Muscle of leg (tissue), 3 donors: ENCODE measurements at regions not wholly inside any gene's neighbourhood (a gene's known extent, or its start where the extent isn't known, plus 50 kb on each side); places are given as distances from the start of the nearest gene placed in this dataset.

Experiments used
- DNase-seq: peaks from one replicate; pipeline ENCODE4 v3.0.0; 2013
- H3K27ac ChIP-seq: one replicate; pipeline ENCODE4 v1.5.1; 2013; ENCODE audit warnings: mild to moderate bottlenecking, low read length, control low read depth
- H3K27me3 ChIP-seq: one replicate; pipeline ENCODE4 v1.6.1; 2013; ENCODE audit warnings: low read length; ENCODE audit not compliant: control insufficient read depth, insufficient read depth
- H3K36me3 ChIP-seq: one replicate; pipeline ENCODE4 v1.6.1; 2013; ENCODE audit warnings: low read length; ENCODE audit not compliant: control insufficient read depth, insufficient read depth
- H3K4me1 ChIP-seq: one replicate; pipeline ENCODE4 v1.6.1; 2013; ENCODE audit warnings: low read length; ENCODE audit not compliant: control insufficient read depth, insufficient read depth
- H3K4me3 ChIP-seq: one replicate; pipeline ENCODE4 v1.5.1; 2013; ENCODE audit warnings: low read length, control low read depth
- H3K9me3 ChIP-seq: replicated peaks from 2 replicates; pipeline ENCODE4 v1.6.1; 2013; ENCODE audit warnings: low read depth, low read length; ENCODE audit not compliant: control insufficient read depth
- WGBS: methylation state at CpG from one replicate; pipeline ENCODE4 v1.1.5; 2013; ENCODE audit warnings: missing lambda C conversion rate; ENCODE audit not compliant: insufficient coverage; 5-methylcytosine and 5-hydroxymethylcytosine counted together

DNA sequence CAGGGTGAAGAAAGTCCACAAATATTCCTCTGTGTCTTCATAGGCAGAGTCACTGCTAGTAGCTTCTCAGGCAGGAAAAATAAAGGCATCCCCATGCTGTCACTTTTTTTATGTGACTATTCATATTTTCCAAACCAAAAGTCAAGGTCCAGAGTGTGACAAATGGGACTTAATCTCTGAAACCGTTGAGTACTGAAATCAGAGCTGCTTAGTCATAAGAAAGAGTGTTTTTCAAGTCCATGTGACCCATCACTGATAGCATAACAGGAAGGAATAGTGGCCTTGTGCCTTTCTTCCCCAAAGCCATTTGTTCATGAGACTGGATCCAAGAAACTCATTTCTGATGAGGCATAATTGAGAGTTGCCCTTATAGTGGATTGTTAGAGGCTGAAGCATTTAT lies 210.3 kb upstream of the TSHZ2 start:
- no CpG with 5 or more reads among the region's 1 CpG for WGBS
- Histone ChIP-seq H3K27me3 (no peaks in the 10 kb centered on the region), H3K4me3 (no peak overlapping the region), H3K36me3 (no peaks in the 10 kb centered on the region), H3K9me3 (no peaks in the 10 kb centered on the region), H3K4me1 (no peaks in the 10 kb centered on the region), H3K27ac (no peak overlapping the region)
- peak; percentile 17 for DNase-seq

DNA sequence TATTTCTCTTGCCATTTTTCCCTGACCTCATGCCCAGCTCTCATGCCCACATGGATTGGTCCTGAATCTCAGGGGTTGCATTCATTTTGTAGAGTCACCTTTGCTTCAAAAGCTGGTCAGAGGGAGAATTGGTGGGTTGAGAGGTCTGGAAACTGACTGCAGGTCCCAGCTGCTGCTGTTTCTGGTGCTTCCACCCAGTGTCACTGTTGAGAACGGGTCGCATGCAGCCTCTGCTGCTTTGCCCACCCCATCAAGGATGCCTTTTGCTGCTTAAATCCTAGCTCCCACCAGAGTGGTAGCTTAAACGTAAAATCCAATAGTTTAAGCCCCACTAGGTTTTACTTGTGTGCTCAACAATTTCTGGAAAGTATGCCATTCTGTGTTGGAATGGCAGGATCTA lies 211.4 kb upstream of the TSHZ2 start:
- Histone ChIP-seq H3K4me3 (no peak overlapping the region), H3K4me1 (no peaks in the 10 kb centered on the region), H3K27me3 (no peaks in the 10 kb centered on the region), H3K27ac (no peak overlapping the region), H3K36me3 (no peaks in the 10 kb centered on the region), H3K9me3 (no peaks in the 10 kb centered on the region)
- WGBS, result 81% methylated on average over 2 of the region's 3 CpGs
- DNase-seq, result no peak

DNA sequence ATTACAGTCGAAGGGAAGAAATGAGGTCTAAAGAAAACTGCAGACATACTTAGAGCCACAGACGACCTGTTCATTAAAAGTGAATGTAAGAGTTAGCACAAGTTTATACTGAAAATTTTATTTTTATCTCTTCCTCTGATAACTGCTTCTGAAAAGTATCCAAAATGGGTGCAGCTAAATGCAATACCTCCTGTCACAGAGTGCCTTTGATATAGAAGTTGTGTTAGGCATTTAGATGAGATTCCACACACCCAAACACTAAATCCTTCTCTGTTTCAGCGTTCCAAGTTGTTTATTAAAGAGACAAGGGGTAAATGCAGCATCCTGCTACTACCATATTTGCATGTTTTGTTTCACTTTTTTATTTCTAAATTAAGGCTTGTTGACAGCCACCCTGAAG lies 214.7 kb upstream of the TSHZ2 start:
- WGBS, result no CpG with 5 or more reads among the region's 3 CpGs
- DNase-seq, result no peak
- no peaks in the 10 kb centered on the region for H3K27me3 ChIP-seq
- no peak overlapping the region for H3K4me3 ChIP-seq
- no peaks in the 10 kb centered on the region for H3K4me1 ChIP-seq
- H3K36me3 ChIP-seq, result no peaks in the 10 kb centered on the region
- no peak overlapping the region for H3K27ac ChIP-seq
- no peaks in the 10 kb centered on the region for H3K9me3 ChIP-seq

GRCh38 chr20:52755744-52756143 lies 216.4 kb upstream of the TSHZ2 start:
- Histone ChIP-seq H3K27me3 (no peaks in the 10 kb centered on the region), H3K9me3 (no peaks in the 10 kb centered on the region), H3K4me1 (peaks cover 5% of the 10 kb centered on the region), H3K36me3 (no peaks in the 10 kb centered on the region), H3K27ac (no peak overlapping the region), H3K4me3 (no peak overlapping the region)
- no CpG with 5 or more reads among the region's 1 CpG for WGBS
- no peak for DNase-seq

- no peaks in the 10 kb centered on the region for H3K27me3 ChIP-seq
- no peaks in the 10 kb centered on the region for H3K36me3 ChIP-seq
- no peak for DNase-seq
- peaks cover 5% of the 10 kb centered on the region for H3K4me1 ChIP-seq
- no peak overlapping the region for H3K27ac ChIP-seq
- H3K9me3 ChIP-seq, result no peaks in the 10 kb centered on the region
- no peak overlapping the region for H3K4me3 ChIP-seq
These were observed 217.8 kb upstream of the TSHZ2 start for GRCh38 chr20:52754366-52754765.

- Histone ChIP-seq H3K27ac (no peak overlapping the region), H3K36me3 (no peaks in the 10 kb centered on the region), H3K9me3 (no peaks in the 10 kb centered on the region), H3K4me3 (no peak overlapping the region), H3K27me3 (no peaks in the 10 kb centered on the region), H3K4me1 (peaks cover 12% of the 10 kb centered on the region)
- DNase-seq, result peak; percentile 72
- 56% methylated on average over 3 of the region's 5 CpGs for WGBS
These were observed 220.1 kb upstream of the TSHZ2 start for GRCh38 chr20:52752023-52752422.

DNA sequence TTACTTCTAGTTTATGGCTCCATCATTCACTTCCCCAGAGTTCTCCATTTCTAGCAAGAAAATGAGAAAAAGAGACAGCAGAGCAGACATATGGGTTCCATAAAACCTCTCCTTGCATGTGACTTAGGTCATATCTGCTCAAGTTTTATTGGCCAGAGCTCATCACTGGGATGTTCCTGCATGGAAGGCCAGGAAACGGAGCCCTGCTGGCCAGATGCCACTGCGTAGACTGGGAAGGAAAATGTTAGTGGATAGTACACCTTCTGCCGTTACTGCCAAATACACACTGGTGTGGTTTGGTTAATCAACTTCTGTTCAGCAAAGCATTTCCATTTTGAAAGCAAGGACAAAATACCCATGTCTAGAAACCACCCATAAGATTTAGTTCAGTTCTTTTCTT lies 220.6 kb upstream of the TSHZ2 start:
- Histone ChIP-seq H3K36me3 (no peaks in the 10 kb centered on the region), H3K9me3 (no peaks in the 10 kb centered on the region), H3K4me1 (peaks cover 12% of the 10 kb centered on the region), H3K4me3 (no peak overlapping the region), H3K27me3 (no peaks in the 10 kb centered on the region), H3K27ac (no peak overlapping the region)
- DNase-seq, result peak; percentile 69
- 20% methylated on average over 1 of the region's 3 CpGs for WGBS

- DNase-seq, result no peak
- no peak overlapping the region for H3K4me3 ChIP-seq
- no peaks in the 10 kb centered on the region for H3K9me3 ChIP-seq
- H3K36me3 ChIP-seq, result no peaks in the 10 kb centered on the region
- H3K4me1 ChIP-seq, result peaks cover 17% of the 10 kb centered on the region
- no CpG with 5 or more reads among the region's 5 CpGs for WGBS
- H3K27ac ChIP-seq, result no peak overlapping the region
- H3K27me3 ChIP-seq, result no peaks in the 10 kb centered on the region
These were observed 222.2 kb upstream of the TSHZ2 start for GRCh38 chr20:52749938-52750337.

DNA sequence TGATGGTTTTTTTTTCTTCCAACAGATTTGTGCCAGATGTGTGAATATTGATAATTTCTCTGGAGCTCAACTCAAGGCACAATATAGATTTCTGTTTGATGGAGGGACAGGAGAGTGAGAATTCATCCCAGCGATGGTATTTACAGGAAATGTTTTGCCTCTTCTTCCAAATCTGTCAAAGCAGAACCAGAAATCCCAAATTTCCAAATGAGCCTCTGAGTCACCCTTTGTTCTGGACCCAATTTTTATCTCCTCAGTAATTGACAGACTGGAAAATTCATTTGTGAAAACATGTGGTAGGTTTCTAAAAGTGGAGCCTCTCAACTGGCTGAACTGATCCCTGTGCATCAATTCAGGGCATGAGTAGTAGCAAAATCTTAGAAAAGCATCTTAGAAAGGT lies 223.2 kb upstream of the TSHZ2 start:
- no CpG with 5 or more reads among the region's 1 CpG for WGBS
- Histone ChIP-seq H3K27me3 (no peaks in the 10 kb centered on the region), H3K4me1 (peaks cover 17% of the 10 kb centered on the region), H3K9me3 (no peaks in the 10 kb centered on the region), H3K36me3 (no peaks in the 10 kb centered on the region), H3K4me3 (no peak overlapping the region), H3K27ac (peak overlapping the region; percentile 54)
- DNase-seq, result peak; percentile 86

GRCh38 chr20:52748285-52748932 lies 223.7 kb upstream of the TSHZ2 start:
- Histone ChIP-seq H3K4me3 (no peak overlapping the region), H3K27me3 (no peaks in the 10 kb centered on the region), H3K9me3 (no peaks in the 10 kb centered on the region), H3K27ac (peak overlapping the region; percentile 54), H3K4me1 (peaks cover 17% of the 10 kb centered on the region), H3K36me3 (no peaks in the 10 kb centered on the region)
- WGBS, result no CpG with 5 or more reads among the region's 12 CpGs
- peak; percentile 94 for DNase-seq

- Histone ChIP-seq H3K9me3 (no peaks in the 10 kb centered on the region), H3K4me3 (no peak overlapping the region), H3K4me1 (peaks cover 17% of the 10 kb centered on the region), H3K27me3 (no peaks in the 10 kb centered on the region), H3K27ac (peak overlapping the region; percentile 54), H3K36me3 (no peaks in the 10 kb centered on the region)
- WGBS, result 33% methylated on average over 1 of the region's 8 CpGs
- peak; percentile 96 for DNase-seq
These were observed 224.3 kb upstream of the TSHZ2 start for GRCh38 chr20:52747845-52748284.
